ENCODE measurements at regions not wholly inside any gene's neighbourhood (a gene's known extent, or its start where the extent isn't known, plus 50 kb on each side); places are given as distances from the start of the nearest gene placed in this dataset.

DNA sequence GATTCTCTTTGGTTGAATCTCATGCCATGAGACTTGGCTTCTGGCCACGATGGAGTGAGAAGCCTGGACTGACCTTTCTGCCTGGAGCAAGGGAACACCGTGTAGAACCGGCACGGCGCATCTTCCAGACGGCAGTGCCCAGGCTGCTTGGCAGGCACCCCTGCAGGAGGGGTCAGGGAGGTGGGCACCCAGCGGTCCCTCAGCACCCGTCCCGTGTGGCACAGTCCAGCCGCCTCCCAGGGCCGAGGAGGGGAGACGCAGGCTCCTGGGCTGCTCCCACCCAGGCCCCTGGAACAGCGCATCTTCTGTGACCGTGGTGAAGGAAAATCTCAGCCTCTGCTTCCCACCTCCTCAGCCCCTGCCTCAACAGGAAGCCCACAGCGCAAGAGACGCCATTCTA is 95.7 kb downstream of the CMPK2 start:
- DNase-seq, result no peak

DNA sequence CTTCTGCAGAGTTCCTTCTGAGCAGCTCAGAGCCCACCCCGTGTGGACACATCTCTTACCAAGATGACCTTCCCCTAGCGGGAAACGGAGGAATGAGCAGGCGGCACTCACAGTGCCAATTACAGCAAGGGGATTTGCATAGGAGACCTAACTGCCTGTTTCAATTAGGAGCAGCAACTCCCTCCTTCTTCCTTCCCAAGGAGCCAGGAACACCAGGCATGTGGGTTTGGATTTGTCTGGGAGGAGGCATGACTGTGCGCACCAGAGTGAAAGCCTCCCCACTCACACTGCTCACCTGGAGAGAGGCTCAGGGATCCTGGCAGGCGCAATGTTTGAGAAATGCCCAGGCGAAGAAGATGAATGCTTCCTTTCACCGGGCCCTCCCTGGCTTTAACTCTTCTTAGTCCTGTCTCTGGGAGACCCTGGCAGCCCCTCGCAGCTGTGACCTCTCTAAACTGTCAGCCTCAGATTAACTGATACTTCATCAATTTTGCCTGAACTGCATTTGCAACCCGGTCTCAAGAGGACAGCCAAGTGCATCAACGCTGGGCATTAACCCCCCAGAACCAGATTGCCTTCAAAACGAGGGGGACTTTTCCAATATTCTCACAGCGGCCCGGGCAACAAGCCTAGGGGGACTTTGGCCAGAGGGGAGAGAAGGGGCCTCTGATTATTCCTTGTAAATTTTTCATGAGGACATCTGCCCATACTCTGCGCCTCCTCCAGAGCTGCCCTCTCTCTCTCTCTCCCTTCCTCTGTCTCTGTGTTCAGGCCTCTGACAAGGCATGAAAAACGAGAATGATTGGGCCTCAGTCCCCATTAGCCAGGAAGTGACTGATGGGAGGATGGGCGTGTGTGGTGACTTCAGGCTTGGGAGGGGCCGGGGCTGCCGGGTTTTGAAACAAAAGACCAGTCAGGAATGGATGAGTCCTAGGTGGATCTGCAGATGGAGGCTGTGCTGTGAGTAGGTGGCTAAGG is 93.8 kb downstream of the CMPK2 start:
- H3K36me3 ChIP-seq, result no peaks in the 10 kb centered on the region
- intact Hi-C loops (cut with DNase I), result loop anchor here (10.0 kb wide), 1 partner anchor 417 kb away; no protein-coding TSS in a partner anchor
- H3K27me3 ChIP-seq, result no peaks in the 10 kb centered on the region
- ATAC-seq, result no peak
- H3K4me1 ChIP-seq, result no peaks in the 10 kb centered on the region
- H3K27ac ChIP-seq, result no peak overlapping the region
- WGBS (ENCODE audit: insufficient coverage, low coverage, low lambda C conversion rate, missing lambda C conversion rate), result 26% methylated on average over 10 of the region's 19 CpGs
- no peak for DNase-seq
- H3K9me3 ChIP-seq, result no peaks in the 10 kb centered on the region
- H3K4me3 ChIP-seq, result no peak overlapping the region
- no peak for TF ChIP-seq POLR2A (IDR thresholded peaks at IDR 0.05)
- TF ChIP-seq, protein P1, sequence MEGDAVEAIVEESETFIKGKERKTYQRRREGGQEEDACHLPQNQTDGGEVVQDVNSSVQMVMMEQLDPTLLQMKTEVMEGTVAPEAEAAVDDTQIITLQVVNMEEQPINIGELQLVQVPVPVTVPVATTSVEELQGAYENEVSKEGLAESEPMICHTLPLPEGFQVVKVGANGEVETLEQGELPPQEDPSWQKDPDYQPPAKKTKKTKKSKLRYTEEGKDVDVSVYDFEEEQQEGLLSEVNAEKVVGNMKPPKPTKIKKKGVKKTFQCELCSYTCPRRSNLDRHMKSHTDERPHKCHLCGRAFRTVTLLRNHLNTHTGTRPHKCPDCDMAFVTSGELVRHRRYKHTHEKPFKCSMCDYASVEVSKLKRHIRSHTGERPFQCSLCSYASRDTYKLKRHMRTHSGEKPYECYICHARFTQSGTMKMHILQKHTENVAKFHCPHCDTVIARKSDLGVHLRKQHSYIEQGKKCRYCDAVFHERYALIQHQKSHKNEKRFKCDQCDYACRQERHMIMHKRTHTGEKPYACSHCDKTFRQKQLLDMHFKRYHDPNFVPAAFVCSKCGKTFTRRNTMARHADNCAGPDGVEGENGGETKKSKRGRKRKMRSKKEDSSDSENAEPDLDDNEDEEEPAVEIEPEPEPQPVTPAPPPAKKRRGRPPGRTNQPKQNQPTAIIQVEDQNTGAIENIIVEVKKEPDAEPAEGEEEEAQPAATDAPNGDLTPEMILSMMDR (IDR thresholded peaks at IDR 0.05), result no peak

More for the DNA sequence above, 95.7 kb downstream of the CMPK2 start:
- Histone ChIP-seq H3K27ac (no peak overlapping the region), H3K27me3 (no peaks in the 10 kb centered on the region), H3K4me3 (no peak overlapping the region), H3K9me3 (no peaks in the 10 kb centered on the region), H3K36me3 (no peaks in the 10 kb centered on the region), H3K4me1 (no peaks in the 10 kb centered on the region)
- intact Hi-C loops (cut with DNase I), result loop anchor here (10.0 kb wide), 1 partner anchor 415 kb away; no protein-coding TSS in a partner anchor
- 17% methylated on average over 2 of the region's 16 CpGs for WGBS (ENCODE audit: insufficient coverage, low coverage, low lambda C conversion rate, missing lambda C conversion rate)
- TF ChIP-seq, protein P1 (IDR thresholded peaks at IDR 0.05), result no peak
- no peak for TF ChIP-seq POLR2A (IDR thresholded peaks at IDR 0.05)
- peak in 2 of 4 donors; percentile 12 to 24 for ATAC-seq

DNA sequence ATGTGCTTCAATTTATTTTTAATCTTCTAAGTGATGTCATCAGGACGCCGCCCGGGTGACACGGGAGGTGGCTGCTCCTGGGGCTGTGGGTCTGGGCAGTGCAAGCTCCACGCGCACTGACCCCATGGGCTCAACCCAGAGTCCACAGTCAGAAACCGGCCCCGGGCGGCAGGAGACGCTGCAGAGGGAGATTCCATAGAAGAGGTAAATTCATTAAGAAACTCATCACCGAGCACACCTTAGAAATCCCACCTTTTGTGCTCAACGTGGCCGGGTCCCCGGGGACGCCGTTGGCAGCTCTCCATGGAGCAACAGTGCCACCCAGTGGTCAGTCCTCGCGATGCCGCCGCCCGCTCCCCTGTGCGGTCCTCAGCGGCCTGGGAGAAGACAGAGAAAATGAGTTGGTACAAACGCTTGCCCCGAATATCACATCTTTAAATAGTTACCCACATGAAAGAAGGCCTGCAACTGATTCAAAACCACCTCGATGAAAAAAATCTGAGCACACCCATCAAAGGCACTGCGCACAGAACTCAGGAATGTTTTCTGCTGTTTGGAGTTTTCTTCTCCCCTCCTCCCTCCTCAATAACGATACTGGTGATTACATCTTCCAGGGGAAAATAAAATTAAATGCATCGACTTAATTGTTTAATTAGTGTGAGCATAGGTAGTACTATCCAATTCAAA is 92.6 kb downstream of the CMPK2 start:
- peak; percentile 65 to 70 (median 66) for DNase-seq
- WGBS (ENCODE audit: insufficient coverage, low coverage, low lambda C conversion rate, missing lambda C conversion rate), result 6% methylated on average over 27 of the region's 29 CpGs
- no peaks in the 10 kb centered on the region for H3K36me3 ChIP-seq
- H3K4me3 ChIP-seq, result peak overlapping the region in 1 of 3 donors; percentile 24
- peak; percentile 89 to 95 (median 92) for ATAC-seq
- TF ChIP-seq, protein P1 (IDR thresholded peaks at IDR 0.05), result peak; percentile 88 to 97 (median 92)
- no peak for TF ChIP-seq POLR2A (IDR thresholded peaks at IDR 0.05)
- intact Hi-C loops (cut with DNase I), result loop anchor here (10.0 kb wide), 1 partner anchor 418 kb away; no protein-coding TSS in a partner anchor
- no peak overlapping the region for H3K27ac ChIP-seq
- no peaks in the 10 kb centered on the region for H3K4me1 ChIP-seq
- H3K27me3 ChIP-seq, result no peaks in the 10 kb centered on the region
- no peaks in the 10 kb centered on the region for H3K9me3 ChIP-seq

DNA sequence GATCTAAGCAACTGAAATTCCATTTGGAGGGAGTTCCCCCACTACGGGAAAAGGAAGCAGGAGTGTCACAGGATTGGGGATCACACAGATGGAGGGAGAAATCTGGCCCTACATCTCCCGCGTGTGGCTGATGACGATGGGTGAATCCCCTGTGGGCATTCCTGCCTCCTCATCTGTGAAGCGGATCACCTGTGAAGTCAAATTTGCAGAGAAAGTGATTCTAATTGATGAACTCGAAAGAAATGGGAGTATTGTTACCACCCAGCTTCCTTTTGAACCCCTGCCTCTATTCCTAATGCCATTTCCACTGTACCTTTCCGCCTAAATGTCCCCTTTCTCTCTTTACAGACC is 92.0 kb downstream of the CMPK2 start:
- no peaks in the 10 kb centered on the region for H3K27me3 ChIP-seq
- no peak for DNase-seq
- intact Hi-C loops (cut with DNase I), result loop anchor here (10.0 kb wide), 1 partner anchor 419 kb away; no protein-coding TSS in a partner anchor
- whole genome bisulfite sequencing (ENCODE audit: insufficient coverage, low coverage, low lambda C conversion rate, missing lambda C conversion rate), result 54% methylated on average over 7 of the region's 7 CpGs
- H3K4me3 ChIP-seq, result no peak overlapping the region
- TF ChIP-seq POLR2A (IDR thresholded peaks at IDR 0.05), result no peak
- H3K4me1 ChIP-seq, result no peaks in the 10 kb centered on the region
- no peaks in the 10 kb centered on the region for H3K36me3 ChIP-seq
- no peak for ATAC-seq
- no peak overlapping the region for H3K27ac ChIP-seq
- H3K9me3 ChIP-seq, result no peaks in the 10 kb centered on the region

Data from right lobe of liver (tissue), 6 donors.